NCI-H345 (cell line): ENCODE measurements at regions not wholly inside any gene's neighbourhood (a gene's known extent, or its start where the extent isn't known, plus 50 kb on each side); places are given as distances from the start of the nearest gene placed in this dataset.

Source experiments
- DNase-seq: peaks from one replicate; lab custom pipeline; 2025; lab: John Stamatoyannopoulos, UW

GRCh38 chr22:22093743-22094142, 111.2 kb upstream of the TOP3B start:
- no peak for DNase-seq

GRCh38 chr22:22092974-22093373, 110.4 kb upstream of the TOP3B start:
- DNase-seq: no peak

- DNase-seq: no peak
These were observed 109.5 kb upstream of the TOP3B start for GRCh38 chr22:22092101-22092500.

GRCh38 chr22:22091400-22091878, 108.9 kb upstream of the TOP3B start:
- DNase-seq: no peak

GRCh38 chr22:22090650-22091399, 108.2 kb upstream of the TOP3B start:
- DNase-seq: no peak

GRCh38 chr22:22089459-22090308, 107.1 kb upstream of the TOP3B start:
- DNase-seq: no peak

GRCh38 chr22:22088658-22089458, 106.3 kb upstream of the TOP3B start:
- no peak for DNase-seq

GRCh38 chr22:22087854-22088657, 105.5 kb upstream of the TOP3B start:
- no peak for DNase-seq

- no peak for DNase-seq
These were observed 104.0 kb upstream of the TOP3B start for GRCh38 chr22:22086501-22087158.

GRCh38 chr22:22085702-22086500, 103.3 kb upstream of the TOP3B start:
- DNase-seq: no peak

GRCh38 chr22:22084089-22084711, 101.6 kb upstream of the TOP3B start:
- DNase-seq: no peak

GRCh38 chr22:22082960-22083359, 100.4 kb upstream of the TOP3B start:
- no peak for DNase-seq

- DNase-seq: no peak
These were observed 99.7 kb upstream of the TOP3B start for GRCh38 chr22:22082229-22082835.

GRCh38 chr22:22080270-22080669, 97.7 kb upstream of the TOP3B start:
- DNase-seq: no peak

- no peak for DNase-seq
These were observed 97.0 kb upstream of the TOP3B start for GRCh38 chr22:22079404-22080148.

GRCh38 chr22:22078329-22078728, 95.7 kb upstream of the TOP3B start:
- no peak for DNase-seq

GRCh38 chr22:22076932-22077703, 94.5 kb upstream of the TOP3B start:
- DNase-seq: no peak

- no peak for DNase-seq
These were observed 93.8 kb upstream of the TOP3B start for GRCh38 chr22:22076361-22076760.
